ENCODE measurements at regions not wholly inside any gene's neighbourhood (a gene's known extent, or its start where the extent isn't known, plus 50 kb on each side); places are given as distances from the start of the nearest gene placed in this dataset.

DNA sequence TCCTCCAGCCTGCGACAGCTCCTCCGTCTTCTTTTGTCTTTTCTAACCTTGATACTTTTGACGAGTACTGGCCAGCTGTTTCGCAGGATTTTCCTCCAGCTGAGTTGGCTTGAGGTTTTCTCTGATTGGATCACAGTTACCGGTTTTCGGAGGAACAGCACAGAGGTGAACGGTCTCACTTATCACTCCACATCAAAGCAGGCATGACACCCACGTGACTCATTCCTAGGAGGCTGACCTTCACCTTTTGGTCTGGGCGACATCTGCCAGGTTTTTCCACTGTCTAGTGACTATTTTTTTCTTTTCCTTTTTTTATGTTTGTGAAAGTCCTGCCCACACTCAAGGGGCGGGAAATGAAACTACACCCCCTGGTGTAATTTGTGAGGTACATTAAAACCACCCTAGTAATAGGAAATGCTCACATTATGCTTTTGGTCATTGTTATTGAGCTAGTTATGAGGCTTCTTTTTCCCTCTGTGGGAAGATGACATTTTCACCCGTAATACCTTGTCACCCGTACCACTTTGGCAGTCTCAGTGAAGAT is 319.2 kb downstream of the GADD45G start:
- no peak overlapping the region for H2AFZ ChIP-seq (ENCODE audit: low read depth, low read length)
- no peaks in the 10 kb centered on the region for H3F3A ChIP-seq (ENCODE audit: insufficient read depth, low read length, poor library complexity, severe bottlenecking)
- no peaks in the 10 kb centered on the region for H3K36me3 ChIP-seq (ENCODE audit: insufficient read depth, low read length)
- H4K20me1 ChIP-seq (ENCODE audit: insufficient read depth) = no peaks in the 10 kb centered on the region
- no peaks in the 10 kb centered on the region for H3K9me3 ChIP-seq (ENCODE audit: low read length)
- H3K9me2 ChIP-seq (ENCODE audit: insufficient read depth, low read length) = no peaks in the 10 kb centered on the region
- no peak overlapping the region for H3K9ac ChIP-seq (ENCODE audit: low read length)
- H3K4me3 ChIP-seq (ENCODE audit: low read length) = no peak overlapping the region
- H3K27me3 ChIP-seq (ENCODE audit: insufficient read depth, low read depth, low read length) = no peaks in the 10 kb centered on the region
- no peak overlapping the region for H3K27ac ChIP-seq (ENCODE audit: low read length)
- H3K79me2 ChIP-seq (replicated peaks; ENCODE audit: insufficient read depth, low read length) = no peaks in the 10 kb centered on the region
- TF ChIP-seq, protein P1, sequence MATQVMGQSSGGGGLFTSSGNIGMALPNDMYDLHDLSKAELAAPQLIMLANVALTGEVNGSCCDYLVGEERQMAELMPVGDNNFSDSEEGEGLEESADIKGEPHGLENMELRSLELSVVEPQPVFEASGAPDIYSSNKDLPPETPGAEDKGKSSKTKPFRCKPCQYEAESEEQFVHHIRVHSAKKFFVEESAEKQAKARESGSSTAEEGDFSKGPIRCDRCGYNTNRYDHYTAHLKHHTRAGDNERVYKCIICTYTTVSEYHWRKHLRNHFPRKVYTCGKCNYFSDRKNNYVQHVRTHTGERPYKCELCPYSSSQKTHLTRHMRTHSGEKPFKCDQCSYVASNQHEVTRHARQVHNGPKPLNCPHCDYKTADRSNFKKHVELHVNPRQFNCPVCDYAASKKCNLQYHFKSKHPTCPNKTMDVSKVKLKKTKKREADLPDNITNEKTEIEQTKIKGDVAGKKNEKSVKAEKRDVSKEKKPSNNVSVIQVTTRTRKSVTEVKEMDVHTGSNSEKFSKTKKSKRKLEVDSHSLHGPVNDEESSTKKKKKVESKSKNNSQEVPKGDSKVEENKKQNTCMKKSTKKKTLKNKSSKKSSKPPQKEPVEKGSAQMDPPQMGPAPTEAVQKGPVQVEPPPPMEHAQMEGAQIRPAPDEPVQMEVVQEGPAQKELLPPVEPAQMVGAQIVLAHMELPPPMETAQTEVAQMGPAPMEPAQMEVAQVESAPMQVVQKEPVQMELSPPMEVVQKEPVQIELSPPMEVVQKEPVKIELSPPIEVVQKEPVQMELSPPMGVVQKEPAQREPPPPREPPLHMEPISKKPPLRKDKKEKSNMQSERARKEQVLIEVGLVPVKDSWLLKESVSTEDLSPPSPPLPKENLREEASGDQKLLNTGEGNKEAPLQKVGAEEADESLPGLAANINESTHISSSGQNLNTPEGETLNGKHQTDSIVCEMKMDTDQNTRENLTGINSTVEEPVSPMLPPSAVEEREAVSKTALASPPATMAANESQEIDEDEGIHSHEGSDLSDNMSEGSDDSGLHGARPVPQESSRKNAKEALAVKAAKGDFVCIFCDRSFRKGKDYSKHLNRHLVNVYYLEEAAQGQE (IDR thresholded peaks at IDR 0.05; ENCODE audit: borderline replicate concordance) = no peak
- no peak for TF ChIP-seq POLR2AphosphoS5 (IDR thresholded peaks at IDR 0.05)
- no peak for TF ChIP-seq SMC3 (conservative IDR thresholded peaks at IDR 0.05; ENCODE audit: poor library complexity)
- TF ChIP-seq, protein P2, sequence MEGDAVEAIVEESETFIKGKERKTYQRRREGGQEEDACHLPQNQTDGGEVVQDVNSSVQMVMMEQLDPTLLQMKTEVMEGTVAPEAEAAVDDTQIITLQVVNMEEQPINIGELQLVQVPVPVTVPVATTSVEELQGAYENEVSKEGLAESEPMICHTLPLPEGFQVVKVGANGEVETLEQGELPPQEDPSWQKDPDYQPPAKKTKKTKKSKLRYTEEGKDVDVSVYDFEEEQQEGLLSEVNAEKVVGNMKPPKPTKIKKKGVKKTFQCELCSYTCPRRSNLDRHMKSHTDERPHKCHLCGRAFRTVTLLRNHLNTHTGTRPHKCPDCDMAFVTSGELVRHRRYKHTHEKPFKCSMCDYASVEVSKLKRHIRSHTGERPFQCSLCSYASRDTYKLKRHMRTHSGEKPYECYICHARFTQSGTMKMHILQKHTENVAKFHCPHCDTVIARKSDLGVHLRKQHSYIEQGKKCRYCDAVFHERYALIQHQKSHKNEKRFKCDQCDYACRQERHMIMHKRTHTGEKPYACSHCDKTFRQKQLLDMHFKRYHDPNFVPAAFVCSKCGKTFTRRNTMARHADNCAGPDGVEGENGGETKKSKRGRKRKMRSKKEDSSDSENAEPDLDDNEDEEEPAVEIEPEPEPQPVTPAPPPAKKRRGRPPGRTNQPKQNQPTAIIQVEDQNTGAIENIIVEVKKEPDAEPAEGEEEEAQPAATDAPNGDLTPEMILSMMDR (IDR thresholded peaks at IDR 0.05; ENCODE audit: poor library complexity, severe bottlenecking) = no peak
- no peak for TF ChIP-seq MXI1 (conservative IDR thresholded peaks at IDR 0.05; ENCODE audit: poor library complexity, severe bottlenecking)
- no peak for TF ChIP-seq TAF1 (IDR thresholded peaks at IDR 0.05; ENCODE audit: low read depth)
- TF ChIP-seq EP300 (conservative IDR thresholded peaks at IDR 0.05; ENCODE audit: poor library complexity, severe bottlenecking) = no peak
- TF ChIP-seq EZH2 (IDR thresholded peaks at IDR 0.05; ENCODE audit: borderline replicate concordance, insufficient read depth, low read length, poor library complexity, severe bottlenecking) = no peak
- H3K4me2 ChIP-seq (ENCODE audit: low read length) = no peak overlapping the region

DNA sequence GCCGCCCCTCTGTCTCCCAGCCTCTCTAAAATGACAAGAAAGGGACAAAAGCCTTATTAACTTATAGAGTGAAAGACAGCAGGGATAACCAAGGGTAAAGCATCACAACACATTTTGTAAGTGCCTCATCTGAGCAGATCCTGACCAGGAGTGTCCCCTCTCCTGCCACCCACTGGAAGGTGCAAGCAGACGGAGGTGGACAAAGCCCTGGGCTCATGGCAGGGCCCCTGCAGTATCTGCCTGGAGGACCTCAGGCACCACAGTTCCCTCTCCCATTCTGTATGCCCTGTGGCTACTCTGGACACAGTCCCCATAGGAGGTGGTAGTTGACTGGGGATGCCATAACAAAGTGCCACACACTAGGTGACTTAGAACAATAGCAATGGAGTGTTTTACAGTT is 319.8 kb downstream of the GADD45G start:
- no peaks in the 10 kb centered on the region for H3K79me2 ChIP-seq (replicated peaks; ENCODE audit: insufficient read depth, low read length)
- H3K9me2 ChIP-seq (ENCODE audit: insufficient read depth, low read length) = no peaks in the 10 kb centered on the region
- H3K4me3 ChIP-seq (ENCODE audit: low read length) = no peak overlapping the region
- H3K36me3 ChIP-seq (ENCODE audit: insufficient read depth, low read length) = no peaks in the 10 kb centered on the region
- H3K4me2 ChIP-seq (ENCODE audit: low read length) = no peak overlapping the region
- H3F3A ChIP-seq (ENCODE audit: insufficient read depth, low read length, poor library complexity, severe bottlenecking) = no peaks in the 10 kb centered on the region
- TF ChIP-seq, protein P2 (IDR thresholded peaks at IDR 0.05; ENCODE audit: poor library complexity, severe bottlenecking) = no peak
- TF ChIP-seq MXI1 (conservative IDR thresholded peaks at IDR 0.05; ENCODE audit: poor library complexity, severe bottlenecking) (no peak), TAF1 (IDR thresholded peaks at IDR 0.05; ENCODE audit: low read depth) (no peak), POLR2AphosphoS5 (IDR thresholded peaks at IDR 0.05) (no peak), RAD21 (conservative IDR thresholded peaks at IDR 0.05) (no peak), EP300 (conservative IDR thresholded peaks at IDR 0.05; ENCODE audit: poor library complexity, severe bottlenecking) (no peak), SMC3 (conservative IDR thresholded peaks at IDR 0.05; ENCODE audit: poor library complexity) (no peak)
- TF ChIP-seq, protein P1 (IDR thresholded peaks at IDR 0.05; ENCODE audit: borderline replicate concordance) = no peak
- H3K9ac ChIP-seq (ENCODE audit: low read length) = no peak overlapping the region
- no peaks in the 10 kb centered on the region for H3K9me3 ChIP-seq (ENCODE audit: low read length)
- no peak overlapping the region for H2AFZ ChIP-seq (ENCODE audit: low read depth, low read length)
- H4K20me1 ChIP-seq (ENCODE audit: insufficient read depth) = no peaks in the 10 kb centered on the region
- no peaks in the 10 kb centered on the region for H3K27me3 ChIP-seq (ENCODE audit: insufficient read depth, low read depth, low read length)
- no peak overlapping the region for H3K27ac ChIP-seq (ENCODE audit: low read length)
